GM21381 (cell line): ENCODE measurements at regions not wholly inside any gene's neighbourhood (a gene's known extent, or its start where the extent isn't known, plus 50 kb on each side); places are given as distances from the start of the nearest gene placed in this dataset.
"Not testable (repeated sequence)": the region's sequence is repeated elsewhere in the genome, so short reads cannot be mapped to it uniquely, and the experiment has no call there.

ENCODE experiments used
- ATAC-seq: cut with Tn5 transposase; IDR thresholded peaks from one replicate; pipeline ENCODE4 v1.9.1; 2021; ENCODE audit warnings: mild to moderate bottlenecking, moderate library complexity; ENCODE audit not compliant: unreplicated experiment

DNA sequence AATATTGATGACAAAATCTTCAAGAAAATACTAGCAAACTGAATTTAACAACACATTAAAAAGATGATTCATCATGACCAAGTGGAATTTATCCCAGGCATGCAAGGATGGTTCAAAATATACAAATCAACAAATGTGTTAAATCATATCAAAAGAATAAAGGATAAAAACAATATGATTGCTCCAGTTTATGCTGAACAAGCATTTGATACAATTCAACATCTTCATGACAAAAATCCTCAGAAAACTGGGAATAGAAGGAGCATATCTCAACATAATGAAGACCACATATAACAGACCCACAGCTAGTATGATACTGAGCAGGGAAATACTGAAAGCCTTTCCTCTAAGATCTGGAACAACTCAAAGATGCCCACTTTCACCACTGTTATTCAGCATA is 352.3 kb downstream of the PYDC2 start:
- ATAC-seq: no peak

DNA sequence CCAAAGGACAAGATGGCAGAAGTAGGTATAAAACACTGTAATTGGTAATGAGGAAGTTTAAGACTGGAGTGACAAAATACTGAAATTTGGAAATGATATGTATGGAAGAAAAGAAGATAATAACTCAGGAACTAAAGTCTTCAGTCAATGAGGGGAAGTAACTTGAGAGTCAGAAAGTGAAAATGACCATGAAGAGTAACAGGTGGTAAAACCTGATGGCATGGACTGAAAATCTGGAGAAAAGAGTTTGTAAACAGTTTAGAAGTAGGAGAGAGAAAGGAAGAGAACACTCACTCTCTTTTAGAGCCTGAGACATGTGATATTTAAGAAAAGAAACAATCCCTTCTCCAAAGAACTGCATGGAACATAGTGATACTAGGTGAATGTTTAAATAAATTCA is 387.9 kb downstream of the PYDC2 start:
- no peak for ATAC-seq

DNA sequence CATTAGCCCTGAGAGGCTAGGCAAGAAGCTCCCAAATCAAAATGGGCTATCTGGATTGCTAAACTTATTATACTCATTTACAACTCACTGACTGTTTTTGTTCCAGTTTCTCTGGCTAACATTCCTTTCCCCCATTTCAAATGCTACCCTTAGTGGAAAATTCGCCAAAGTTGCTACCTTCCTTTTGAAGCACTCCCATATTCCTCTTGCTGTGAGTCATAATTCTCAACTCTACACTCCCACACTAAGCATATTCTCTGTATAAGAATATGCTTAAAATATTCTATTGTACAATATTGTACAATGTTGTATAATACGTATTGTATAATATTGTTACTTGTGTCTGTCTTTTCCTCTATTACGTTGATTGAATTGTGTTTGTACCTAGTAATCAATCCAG is 398.6 kb downstream of the PYDC2 start:
- ATAC-seq: no peak

DNA sequence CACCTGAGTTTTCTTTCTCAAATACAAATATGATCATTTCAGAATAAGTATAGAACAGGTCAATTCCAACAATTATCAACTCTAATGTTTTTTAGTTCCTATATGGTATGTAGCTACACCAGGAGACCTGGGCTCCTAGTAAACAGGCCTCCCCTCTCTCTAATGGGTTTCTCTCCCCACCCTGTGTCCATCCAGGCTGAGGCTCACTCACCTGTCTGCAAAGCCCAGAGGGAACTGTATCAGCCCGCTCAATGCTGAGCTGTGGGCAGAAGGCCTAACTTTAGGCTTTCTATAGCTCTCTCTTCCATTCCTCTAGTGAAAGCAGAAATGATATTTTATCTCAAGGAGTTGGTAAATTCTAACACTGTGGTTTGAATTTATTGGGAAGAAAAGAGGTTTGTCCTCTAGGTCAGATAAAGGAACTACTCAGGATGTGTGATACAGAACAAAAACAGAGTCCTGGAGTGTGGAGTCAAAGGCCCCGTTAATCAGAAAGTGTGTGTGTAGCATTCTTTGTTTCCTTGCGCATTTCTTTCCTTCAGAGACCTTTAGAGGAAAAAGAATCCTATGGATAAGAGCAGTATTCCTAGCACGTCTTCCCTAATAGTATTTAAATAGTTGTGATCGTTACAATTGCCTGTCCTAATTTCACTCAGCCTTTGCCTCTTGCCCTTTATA is 408.9 kb downstream of the PYDC2 start:
- ATAC-seq: no peak

DNA sequence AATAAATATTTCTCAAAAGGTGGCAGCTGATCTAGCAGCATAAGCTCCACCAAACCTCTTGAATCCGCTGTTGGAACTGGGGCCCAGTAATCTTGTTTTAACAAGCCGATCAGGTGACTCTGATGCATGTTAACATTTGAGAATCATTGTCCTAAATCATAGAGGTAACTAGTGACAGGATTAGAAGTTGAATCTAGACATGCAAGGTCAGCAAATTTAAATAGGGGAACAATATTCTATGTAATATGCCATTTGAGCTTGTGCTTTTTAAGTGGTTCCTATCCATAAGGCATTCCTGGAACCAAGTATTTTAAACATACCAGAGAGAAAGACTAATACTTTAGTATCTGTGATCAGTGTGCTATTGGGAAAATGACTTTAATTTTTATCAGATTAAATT is 412.8 kb downstream of the PYDC2 start:
- ATAC-seq: no peak

DNA sequence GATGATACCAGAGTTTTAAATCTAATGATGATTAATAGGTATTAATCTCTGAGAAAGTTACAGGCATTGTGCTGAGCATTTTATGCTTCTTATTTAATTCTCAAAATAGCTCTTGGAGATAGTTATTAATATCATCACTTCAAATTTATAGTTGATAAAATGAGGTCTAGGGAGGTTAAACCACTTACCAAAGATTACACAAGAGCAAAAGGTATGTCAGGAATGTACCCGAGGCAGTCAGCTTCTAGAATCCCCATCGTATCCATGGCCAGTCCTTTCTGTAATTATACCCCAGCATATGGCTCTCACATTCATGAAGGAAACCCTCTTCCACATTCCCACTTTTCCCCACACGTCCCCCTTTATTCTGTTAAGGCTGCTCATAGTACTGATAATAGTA is 421.3 kb downstream of the PYDC2 start:
- ATAC-seq: no peak

DNA sequence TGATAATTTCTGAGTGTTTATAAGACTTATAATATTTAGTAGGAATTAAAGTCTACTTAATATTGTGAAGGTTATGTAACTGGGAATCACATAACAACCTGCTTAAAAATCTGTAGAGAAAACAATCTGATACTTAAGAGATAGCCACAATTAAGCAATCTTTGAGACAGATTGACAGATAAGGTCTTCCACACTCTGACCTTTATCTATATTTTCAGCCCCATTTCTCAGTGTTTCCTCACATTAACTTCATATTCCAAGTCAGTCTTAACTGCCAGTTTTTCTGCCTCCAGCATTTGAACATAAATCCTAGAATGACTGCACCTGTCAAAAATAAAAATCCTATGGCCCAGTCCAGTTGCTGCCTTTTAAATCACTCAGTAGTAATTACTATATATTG is 423.2 kb downstream of the PYDC2 start:
- no peak for ATAC-seq

DNA sequence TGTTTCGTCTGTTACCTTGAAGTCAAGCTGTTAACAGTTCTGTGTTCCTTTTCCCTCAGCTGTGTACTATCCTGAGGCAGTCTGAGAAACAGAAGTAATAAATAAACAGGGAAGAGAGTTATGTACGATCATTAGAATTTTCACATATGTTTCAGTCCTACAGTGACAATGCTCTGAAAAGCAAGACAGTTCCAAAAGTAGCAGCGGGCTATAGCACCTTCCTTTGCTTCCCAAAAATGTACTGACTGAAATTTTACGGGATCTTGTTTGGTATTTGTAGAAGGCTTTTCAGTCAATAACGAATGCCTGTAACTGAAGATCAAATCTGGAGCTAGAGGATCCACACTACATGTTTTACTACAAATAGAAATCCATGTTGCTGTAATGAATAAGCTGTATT is 428.1 kb downstream of the PYDC2 start:
- ATAC-seq: no peak

DNA sequence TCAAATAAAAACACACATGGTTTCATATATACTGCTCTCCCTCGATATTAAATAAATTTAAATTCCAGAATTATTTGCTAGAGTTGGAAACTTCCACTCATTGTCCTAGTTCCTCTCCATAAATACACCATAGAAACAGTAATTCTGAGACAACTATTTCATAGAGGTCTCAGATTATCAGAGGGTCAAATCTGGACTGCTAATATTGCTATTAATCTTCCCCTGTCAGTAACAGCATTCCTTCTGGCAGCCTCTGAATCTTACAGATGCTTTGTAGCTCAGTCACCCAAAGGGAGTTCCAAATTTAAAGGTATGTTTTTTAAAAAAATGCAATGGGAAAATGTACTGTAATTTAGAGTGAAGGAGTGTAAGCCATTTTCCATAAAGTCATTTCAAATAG is 428.8 kb downstream of the PYDC2 start:
- no peak for ATAC-seq

DNA sequence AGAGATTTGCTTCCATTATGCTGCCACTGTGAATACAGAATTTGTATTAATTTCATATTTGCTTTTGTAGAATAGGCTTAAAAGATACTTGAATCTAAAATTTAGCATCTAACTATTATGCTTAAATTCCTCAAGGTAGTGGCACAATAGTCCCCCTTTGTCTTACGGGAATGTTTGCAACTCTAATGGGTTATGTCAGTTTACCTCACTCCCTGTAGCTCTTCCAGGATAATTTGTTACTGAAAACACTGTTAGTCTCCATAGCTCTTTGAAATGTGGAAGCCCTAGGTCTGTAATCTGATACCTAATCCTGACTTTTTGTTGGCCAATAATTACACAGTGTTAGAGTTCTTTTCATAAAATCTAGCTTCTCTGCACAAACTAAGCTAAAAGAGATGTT is 433.4 kb downstream of the PYDC2 start:
- no peak for ATAC-seq

DNA sequence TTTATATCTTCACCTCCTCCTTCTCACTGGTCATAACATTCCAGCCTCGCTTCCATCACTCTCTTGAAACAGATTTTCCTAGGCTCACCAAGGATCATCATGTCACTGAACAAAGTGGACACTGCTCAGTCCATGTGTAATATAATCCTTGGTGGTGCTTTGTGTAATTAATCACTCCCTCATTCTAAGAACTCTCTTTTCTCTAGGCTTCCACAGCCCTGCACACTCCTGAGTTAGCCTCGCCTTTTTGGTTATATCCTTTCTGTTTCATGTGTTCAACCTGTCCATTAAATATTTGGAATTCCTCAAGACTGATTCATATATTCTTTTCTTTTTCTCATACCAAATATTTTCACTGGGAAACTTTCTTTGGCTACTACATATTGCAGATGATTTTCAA is 440.8 kb downstream of the PYDC2 start:
- ATAC-seq: no peak

DNA sequence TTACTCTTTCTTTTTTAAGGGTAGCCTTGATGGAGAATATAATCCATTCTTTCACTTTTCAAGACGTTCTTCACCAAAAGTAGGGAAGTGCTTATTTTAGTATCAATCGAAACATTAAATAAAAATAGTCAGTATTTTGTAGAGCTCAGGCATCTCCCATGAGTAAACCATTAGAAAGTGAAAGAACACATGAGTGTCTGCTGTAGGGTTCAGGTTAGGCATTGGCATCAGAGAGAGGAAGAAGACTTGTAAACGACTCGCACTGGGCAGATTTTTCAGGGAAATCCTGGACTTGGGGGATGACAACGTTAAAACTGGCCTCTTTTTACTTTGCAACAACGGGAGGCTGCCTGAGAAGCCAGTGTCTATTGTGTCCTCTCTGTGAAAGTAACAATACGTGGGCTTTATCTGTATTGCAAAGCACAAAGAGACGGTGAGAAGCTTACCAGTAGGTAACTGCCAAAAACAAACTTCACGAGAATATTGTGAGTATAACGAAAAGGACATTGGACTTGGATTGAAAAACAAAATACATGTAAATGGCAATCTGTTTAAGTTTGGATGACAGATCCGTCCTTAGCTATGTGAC is 451.7 kb downstream of the PYDC2 start:
- no peak for ATAC-seq

DNA sequence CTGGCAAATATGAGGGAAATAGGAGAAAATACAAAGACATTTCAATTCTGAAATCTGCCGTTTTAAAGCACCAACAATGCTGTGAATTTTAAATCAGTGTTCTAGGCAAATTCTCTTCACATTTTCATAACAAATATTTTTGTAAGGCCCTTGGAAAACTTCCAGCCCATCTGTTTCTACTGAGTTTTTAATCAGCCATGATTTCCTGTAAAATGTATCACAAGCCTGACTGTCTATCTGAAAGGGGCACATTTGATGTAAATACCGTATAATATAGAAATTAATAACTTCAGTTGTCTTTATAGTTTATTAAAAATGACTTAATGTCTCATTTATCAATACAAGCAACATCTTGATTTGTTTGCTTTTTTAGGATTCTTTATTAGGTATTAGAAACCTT is 454.7 kb downstream of the PYDC2 start:
- ATAC-seq: no peak

DNA sequence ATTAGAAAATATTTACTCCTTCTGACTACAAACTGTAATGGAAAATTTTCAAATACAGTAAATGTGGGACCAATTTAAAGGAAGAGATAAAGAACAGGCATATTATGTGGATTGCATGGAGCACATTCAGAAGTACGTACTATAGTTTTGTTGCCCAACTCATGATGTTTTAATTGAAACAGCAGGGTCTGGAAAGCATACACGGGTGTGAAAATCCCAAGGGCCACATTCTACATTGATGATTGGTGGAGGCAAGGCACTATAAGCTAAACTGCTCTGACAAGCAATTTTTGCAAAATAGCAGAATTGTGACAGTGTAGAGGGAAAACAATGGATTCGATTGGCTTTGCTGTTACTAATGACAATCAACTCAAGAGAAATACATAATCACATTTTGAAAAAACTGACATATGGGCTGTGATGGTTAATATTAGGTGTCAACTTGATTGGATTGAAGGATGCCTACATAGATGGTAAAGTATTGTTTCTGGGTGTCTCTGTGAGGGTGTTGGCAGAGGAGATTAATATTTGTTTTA is 458.6 kb downstream of the PYDC2 start:
- no peak for ATAC-seq

DNA sequence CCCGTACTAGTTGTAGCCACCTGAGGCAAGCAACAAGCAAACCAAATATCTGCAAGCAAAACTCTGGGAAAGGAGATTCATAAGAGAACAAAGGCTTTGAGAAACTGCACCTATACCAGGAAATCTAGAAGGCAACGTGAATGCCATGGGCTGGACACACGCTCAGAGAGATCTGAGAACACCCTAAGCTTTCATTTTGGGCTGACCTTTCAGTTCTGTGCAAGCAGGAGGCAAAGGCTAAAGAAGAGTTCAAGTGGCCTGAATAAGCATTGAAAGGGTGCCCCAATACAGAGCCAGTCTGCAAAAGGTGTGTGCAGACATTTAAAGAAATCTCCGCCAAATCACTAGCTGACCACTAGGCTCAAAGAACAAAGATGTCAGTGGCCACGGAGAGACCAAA is 461.6 kb downstream of the PYDC2 start:
- no peak for ATAC-seq

DNA sequence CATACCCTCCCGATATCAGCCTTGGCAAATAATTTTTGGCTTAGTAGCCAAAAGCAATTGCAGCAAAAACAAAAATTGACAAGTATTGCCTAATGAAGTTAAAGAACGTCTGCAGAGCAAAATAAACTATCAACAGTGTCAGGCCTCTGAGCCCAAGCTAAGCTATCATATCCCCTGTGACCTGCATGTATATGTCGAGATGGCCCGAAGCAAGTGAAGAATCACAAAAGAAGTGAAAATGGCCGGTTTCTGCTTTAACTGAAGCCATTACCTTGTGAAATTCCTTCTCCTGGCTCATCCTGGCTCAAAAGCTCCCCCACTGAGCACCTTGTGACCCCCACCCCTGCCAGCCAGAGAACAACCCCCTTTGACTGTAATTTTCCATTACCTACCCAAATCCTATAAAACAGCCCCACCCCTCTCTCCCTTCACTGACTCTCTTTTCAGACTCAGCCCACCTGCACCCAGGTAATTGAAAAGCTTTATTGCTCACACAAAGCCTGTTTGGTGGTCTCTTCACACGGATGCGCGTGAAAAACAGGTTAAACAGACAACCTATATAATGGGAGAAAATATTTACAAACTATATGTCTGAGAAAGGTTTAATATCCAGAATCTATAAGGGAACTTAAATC is 466.3 kb downstream of the PYDC2 start:
- ATAC-seq: not testable (repeated sequence)

DNA sequence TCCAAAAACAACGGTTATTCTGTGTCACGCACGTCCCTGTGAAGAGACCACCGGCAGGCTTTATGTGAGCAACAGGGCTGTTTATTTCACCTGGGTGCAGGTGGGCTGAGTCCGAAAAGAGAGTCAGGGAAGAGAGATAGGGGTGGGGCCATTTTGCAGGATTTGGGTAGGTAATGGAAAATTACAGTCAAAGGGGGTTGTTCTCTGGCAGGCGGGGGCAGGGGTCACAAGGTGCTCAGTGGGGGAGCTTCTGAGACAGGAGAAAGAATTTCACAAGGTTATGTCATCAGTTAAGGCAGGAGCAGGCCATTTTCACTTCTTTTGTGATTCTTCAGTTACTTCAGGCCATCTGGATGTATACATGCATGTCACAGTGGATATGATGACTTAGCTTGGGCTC is 467.0 kb downstream of the PYDC2 start:
- not testable (repeated sequence) for ATAC-seq

DNA sequence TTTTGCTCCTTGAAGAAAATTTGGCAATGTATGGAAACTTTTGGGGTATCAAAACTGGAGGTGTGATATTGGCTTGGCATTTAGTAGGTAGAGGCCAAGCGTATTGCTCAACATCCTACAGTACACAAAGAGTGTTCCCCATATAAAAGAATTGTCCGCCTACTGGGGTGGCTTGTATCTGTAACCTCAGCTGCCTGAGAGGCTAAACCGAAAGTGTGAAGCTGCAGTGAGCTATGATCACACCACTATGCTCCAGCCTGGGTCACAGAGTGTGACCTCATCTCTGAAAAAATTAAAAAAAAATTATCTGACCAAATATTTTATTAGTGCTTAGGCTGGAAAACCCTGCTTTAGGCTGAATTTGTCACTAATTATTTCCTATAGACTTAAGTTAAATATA is 483.9 kb downstream of the PYDC2 start:
- no peak for ATAC-seq

DNA sequence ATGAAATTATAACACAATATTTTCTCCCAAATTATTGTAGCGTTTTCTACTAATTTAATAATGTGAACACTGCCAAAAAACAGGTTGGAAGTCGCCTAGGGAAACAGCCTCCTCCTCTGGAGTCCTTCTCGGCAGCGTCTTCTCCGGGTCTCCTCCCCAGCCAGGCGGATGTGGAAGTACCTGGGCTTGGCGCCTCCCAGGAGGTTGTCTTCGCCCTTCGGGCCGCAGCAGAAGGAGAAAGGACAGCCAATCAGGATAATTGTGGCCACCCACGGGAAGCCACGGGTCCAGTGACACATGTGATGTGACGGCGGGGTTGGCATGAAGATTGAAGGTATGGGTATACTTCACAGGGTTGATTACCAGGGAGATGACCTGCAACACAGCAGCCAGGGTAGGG is 491.2 kb downstream of the PYDC2 start:
- no peak for ATAC-seq

DNA sequence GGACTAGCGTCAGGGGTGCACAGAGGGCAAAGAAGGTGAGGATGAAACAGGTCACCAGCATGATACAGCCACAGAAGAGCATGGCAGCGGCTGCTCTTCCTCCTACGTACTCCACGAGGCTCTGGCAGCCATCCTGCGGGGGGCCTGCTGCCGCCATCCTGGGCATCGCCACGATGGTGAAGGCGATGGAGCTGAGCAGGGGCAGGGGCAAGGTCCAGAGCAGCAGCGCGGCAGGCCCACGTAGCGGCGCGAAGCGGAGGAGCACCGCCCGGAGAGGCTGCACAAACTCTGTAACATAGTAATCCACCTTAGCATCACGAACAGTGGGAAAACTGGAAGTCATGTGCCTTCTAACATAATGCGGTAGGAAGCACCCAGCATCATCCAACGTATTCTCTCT is 491.6 kb downstream of the PYDC2 start:
- ATAC-seq: no peak

DNA sequence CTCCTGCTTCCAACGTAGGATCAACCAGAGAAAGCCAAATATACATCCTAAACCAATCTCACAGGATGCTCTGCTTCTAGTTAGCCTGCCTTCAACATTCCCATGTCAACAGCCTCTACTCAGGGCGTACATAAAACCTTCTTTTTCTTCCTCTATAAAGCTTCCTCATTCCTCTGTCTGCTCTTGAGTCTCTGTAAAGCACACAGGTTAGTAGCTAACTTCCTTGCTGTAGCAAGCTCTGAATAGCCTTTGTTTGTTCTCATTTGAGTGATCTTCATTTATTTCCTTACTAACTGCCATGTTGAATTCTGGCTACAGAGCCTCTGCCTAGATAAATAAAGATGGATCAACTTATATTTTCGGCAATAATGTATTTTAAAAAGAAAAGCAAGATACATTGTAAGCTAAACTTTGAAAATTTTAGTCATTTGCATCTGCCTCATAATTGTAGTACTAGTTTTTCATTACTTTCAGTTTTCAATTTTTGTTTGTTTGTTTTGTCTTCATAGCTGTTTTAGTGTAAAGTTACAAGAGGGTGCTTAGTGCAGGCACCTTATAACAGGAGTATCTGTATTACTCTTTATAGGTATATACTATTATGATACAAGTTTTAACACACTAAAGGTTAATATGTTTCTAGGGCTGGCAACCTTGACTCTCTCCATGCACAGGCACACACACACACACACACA is 498.2 kb downstream of the PYDC2 start:
- no peak for ATAC-seq

DNA sequence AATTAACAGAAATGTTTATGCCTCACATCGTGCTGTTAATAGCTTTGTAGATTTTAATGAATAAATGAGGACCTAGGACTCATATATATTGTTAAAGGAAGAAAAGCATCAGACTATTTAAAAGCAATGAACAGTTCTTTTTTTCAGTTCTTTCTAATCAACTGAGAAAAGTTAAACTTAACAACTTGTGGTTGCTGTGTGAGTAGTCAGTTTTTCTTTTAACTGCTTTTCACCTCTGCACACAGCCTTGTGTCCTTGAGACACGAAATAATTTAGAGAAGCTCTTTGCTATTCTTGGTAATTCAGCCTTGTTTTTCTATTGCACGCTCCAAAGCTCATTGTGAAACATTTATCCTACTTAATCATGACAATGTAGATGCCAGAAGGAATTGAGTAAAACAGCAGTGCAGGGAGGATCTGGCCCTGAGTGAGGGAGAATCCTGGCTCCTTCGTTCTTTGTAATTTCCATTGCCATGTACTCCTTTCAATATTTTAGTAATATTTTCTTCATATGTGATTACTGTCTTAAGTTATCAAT is 499.0 kb downstream of the PYDC2 start:
- ATAC-seq: no peak
